GM21367 (cell line): ENCODE measurements at regions not wholly inside any gene's neighbourhood (a gene's known extent, or its start where the extent isn't known, plus 50 kb on each side); places are given as distances from the start of the nearest gene placed in this dataset.
"Not testable (repeated sequence)": the region's sequence is repeated elsewhere in the genome, so short reads cannot be mapped to it uniquely, and the experiment has no call there.

Source experiments
- ATAC-seq: cut with Tn5 transposase; IDR thresholded peaks from one replicate; pipeline ENCODE4 v1.9.1; 2021; ENCODE audit not compliant: unreplicated experiment

DNA sequence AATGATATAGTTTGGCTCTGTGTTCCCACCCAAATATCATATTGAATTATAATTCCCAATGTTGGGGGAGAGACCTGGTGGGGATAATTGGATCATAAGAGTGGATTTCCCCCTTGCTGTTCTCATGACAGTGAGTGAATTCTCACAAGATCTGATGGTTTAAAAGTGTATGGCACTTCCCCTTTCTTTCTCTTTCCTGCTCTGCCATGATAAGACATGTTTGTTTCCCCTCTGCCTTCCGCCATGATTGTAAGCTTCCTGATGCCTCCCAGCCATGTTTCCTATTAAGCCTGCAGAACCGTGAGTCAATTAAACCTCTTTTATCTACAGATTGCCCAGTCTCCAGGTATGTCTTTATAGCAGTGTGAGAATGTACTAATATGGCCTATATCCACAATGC lies 126.7 kb upstream of the GMNC start:
- ATAC-seq = no peak

DNA sequence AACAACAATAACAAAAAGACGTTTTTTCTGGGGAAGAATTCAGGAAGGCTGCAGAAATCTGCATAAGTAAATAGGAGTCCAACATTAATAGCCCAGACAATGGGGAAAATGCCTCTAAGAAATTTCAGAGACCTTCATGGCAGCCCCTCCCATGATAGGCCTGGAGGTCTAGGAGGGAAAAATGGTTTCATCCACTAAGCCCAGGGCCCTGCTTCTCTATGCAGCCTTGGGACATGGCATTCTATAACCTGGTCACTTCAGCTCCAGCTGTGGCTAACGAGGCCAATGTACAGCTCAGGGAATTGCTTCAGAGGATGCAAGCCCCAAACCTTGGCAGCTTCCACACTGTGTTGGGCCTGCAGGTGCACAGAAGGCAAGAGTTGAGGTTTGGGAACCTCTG lies 125.6 kb upstream of the GMNC start:
- no peak for ATAC-seq

DNA sequence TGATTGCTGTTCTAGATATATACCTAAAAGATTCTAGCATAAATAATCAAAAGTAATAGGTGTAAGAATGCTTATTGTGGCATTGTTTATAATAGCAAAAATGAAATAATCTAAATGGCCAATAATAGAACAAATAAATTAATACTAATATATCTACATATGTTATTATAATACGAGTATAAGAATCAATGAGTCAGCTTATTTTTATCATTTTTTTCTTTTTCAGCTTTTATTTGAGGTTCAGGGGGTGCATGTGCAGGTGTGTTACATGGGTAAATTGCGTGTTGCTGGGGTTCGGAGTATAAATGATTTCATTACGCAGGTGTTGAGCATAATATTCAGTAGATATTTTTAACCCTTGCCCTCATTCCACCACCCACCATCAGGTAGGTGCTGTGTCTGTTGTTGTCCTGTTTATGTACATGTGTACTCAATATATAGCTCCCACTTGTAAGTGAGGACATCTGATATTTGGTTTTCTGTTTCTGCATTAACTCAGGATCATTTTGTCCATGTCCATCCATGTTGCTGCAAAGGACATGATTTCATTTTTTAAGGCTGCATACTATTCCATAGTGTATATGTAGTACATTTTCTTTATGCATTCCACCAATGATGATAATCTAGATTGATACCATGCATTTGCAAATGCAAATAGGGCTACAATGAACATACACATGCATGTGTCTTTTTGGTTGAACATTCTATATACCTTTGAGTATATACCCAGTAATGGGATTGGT lies 122.2 kb upstream of the GMNC start:
- no peak for ATAC-seq

DNA sequence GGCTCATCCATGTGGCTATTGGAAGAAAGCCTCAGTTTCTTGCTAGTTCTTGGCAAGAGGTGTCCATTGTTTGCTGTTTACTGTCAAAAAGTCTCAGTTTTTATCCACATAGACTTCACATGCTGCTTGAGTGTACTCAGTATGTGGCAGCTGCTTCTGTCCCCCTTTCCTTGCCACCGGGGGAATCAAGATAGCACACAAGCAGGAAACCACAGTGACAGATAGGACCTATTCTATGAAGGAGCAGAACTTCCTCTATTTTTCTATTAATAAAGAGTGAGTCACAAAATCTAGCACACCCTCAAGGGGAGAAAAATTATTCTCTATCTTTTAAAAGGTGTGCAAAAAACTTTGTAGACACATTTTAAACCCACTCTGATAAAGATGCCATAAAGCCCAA lies 121.4 kb upstream of the GMNC start:
- ATAC-seq = no peak

GRCh38 chr3:190973771-190974170 lies 111.3 kb upstream of the GMNC start:
- no peak for ATAC-seq

DNA sequence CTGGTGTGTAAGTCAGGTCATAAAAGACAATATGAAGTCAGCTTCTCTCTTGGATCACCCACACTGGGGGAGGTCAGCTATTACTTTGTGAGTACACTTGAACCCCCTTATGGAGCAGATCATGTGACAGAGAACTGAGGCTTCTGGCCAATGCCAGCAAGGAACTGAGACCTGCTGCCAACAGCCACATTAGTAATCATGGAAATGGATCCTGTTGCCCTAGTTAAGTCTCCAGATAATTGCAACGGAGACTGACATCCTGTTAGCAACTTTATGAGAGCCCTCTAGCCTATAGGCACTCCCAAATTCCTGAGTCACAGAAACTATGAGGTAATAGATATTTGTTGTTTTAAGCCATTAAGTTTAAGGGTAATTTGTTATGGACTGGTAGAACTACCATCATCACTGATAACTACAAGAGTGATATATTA lies 110.4 kb upstream of the GMNC start:
- no peak for ATAC-seq

GRCh38 chr3:190972196-190972595 lies 109.7 kb upstream of the GMNC start:
- ATAC-seq = no peak

DNA sequence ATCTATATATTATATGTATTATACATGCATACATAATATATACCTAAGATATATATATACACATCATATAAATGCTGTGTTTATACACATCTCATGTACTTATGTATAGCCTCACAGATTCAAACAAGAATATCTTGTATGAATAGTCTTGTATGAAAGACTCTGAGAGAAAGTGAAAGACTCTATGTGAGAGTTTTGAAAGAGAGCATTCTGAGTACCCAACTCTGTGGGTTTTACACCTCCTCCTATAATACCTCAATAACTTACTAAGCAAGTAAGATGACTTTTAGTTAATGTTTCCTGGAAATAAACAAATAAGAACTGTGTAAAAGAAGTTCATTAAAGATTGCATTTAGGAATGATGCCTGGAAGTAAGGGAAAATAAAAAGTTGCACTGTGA lies 108.1 kb upstream of the GMNC start:
- no peak for ATAC-seq

DNA sequence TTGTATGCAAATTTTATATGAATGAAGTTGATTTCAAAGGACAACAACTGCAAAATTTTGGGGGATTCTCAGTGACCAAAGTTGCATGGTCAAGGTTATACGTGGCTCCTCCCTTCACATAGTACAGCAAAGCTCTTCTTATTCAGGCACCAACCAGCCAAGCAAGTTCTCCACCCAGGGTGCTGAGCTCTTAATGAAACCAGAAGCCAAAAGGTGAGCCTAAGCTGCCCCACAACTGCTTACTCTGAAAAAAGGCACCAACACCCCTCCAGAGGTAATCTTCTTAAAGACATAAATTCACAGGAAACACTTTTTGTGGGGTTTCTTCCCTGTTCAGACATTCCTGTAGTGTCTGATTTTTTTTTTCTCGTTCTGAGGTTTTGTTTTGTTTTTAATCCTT lies 106.1 kb upstream of the GMNC start:
- ATAC-seq = no peak

GRCh38 chr3:190964931-190965330 lies 102.4 kb upstream of the GMNC start:
- ATAC-seq = not testable (repeated sequence)

DNA sequence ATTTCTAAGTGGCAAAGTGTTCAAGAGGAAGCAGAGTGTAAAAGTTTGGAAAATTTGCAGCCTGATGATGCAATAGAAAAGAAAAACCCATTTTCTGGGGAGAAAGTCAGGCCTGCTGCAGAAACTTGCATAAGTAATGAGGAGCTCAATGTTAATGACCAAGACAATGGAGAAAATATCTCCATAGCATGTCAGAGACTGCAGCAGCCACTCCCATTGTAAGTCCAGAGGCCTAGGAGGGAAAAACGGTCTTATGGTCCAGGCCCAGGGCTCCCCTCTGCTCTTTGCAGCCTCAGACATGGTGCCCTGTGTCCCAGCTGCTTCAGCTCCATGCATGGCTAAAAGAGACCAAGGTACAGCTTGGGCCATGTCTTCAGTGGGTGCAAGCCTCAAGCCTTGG lies 96.6 kb upstream of the GMNC start:
- ATAC-seq = no peak

DNA sequence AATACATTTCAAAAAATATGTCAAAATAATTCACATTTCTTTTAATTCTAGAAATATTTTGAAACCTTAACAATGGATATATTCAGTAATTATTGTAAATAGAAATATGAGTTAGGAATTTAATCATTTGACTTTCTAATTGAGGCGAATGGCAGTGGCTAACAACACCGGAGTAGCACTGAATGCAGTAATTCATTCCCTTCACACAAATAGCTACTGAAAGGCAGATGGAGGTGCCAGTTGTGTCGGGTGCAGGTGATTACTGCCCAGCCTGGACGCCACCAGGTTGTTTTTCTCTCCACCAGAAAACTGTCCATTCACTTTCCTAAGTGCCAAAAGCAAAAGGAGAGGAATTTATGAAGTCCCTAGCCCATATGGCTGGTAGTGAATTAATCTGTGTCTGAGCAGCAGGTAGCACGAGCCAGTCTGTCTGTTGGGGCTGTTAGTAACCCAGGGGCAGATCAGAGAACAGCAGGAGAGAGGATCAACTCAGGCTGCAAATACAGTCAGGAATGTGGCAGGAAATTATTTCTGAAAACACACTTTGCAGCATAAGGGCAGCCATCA lies 79.3 kb upstream of the GMNC start:
- no peak for ATAC-seq

GRCh38 chr3:190934616-190935015 lies 72.1 kb upstream of the GMNC start:
- ATAC-seq = not testable (repeated sequence)

- no peak for ATAC-seq
Measured at GRCh38 chr3:190926619-190927018, 64.1 kb upstream of the GMNC start.

DNA sequence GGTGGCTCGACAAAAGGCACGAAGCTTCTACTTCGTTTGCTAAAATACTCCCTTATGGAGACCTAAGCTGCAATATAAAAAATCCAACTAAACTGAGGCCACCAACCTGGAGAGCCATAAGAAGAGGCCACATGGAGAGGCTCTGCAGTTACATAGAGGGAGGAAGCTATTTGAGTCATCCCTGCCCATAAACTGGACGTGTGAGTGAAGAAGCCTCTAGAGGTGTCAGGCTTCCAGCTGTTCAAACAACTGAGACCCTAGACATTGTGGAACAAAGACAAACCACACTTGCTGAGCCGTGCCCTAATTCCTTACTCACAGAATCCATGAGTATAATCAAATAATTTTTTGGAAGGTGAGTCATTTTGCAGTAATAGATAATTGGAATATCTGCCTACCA lies 50.2 kb upstream of the GMNC start:
- no peak for ATAC-seq
